ENCODE measurements at regions not wholly inside any gene's neighbourhood (a gene's known extent, or its start where the extent isn't known, plus 50 kb on each side); places are given as distances from the start of the nearest gene placed in this dataset.

- DNase-seq (ENCODE audit: low spot score) = no peak
- Mint-ChIP-seq H3K4me3 (no peak overlapping the region), H3K27me3 (ENCODE audit: low read depth) (no peaks in the 10 kb centered on the region), H3K36me3 (no peaks in the 10 kb centered on the region; the same call in 1 of the 2 replicates), H3K27ac (no peak overlapping the region), H3K4me1 (no peaks in the 10 kb centered on the region), H3K9me3 (peaks cover 9% of the 10 kb centered on the region)
- no peak for ATAC-seq
- ChIA-PET CTCF (interaction anchor here (0.7 to 1.5 kb wide), 3 partner anchors 18 to 88 kb away, joined by 4 to 6 read pairs (median 4); no protein-coding TSS in a partner anchor), POLR2A (no interaction called here)
- TF ChIP-seq TEAD1 (CRISPR knock-in tag; IDR thresholded peaks at IDR 0.05) (no peak), ZNF671 (CRISPR knock-in tag; IDR thresholded peaks at IDR 0.05) (no peak), E2F4 (CRISPR knock-in tag; IDR thresholded peaks at IDR 0.05; ENCODE audit: borderline replicate concordance, low read depth) (no peak), ZNF512 (CRISPR knock-in tag; IDR thresholded peaks at IDR 0.05; ENCODE audit: borderline replicate concordance) (no peak), CDX4 (CRISPR knock-in tag; IDR thresholded peaks at IDR 0.05; ENCODE audit: borderline replicate concordance) (no peak), ZNF532 (CRISPR knock-in tag; IDR thresholded peaks at IDR 0.05; ENCODE audit: borderline replicate concordance) (no peak), HMGXB4 (CRISPR knock-in tag; IDR thresholded peaks at IDR 0.05) (no peak), KAT7 (CRISPR knock-in tag; IDR thresholded peaks at IDR 0.05; ENCODE audit: borderline replicate concordance) (no peak), USF2 (CRISPR knock-in tag; IDR thresholded peaks at IDR 0.05) (no peak), MYBL2 (CRISPR knock-in tag; IDR thresholded peaks at IDR 0.05) (no peak), ATF3 (CRISPR knock-in tag; conservative IDR thresholded peaks at IDR 0.05) (no peak), CBFB (CRISPR knock-in tag; IDR thresholded peaks at IDR 0.05; ENCODE audit: low read depth) (no peak)
These were observed 190.1 kb upstream of the SPRED2 start for GRCh38 chr2:65622499-65622898.

GRCh38 chr2:65620524-65620923 is 188.1 kb upstream of the SPRED2 start:
- POLR2A ChIA-PET = no interaction called here
- TF ChIP-seq ETV6 (CRISPR knock-in tag; IDR thresholded peaks at IDR 0.05) = no peak
- Mint-ChIP-seq H3K27ac (no peak overlapping the region), H3K27me3 (ENCODE audit: low read depth) (no peaks in the 10 kb centered on the region), H3K9me3 (no peaks in the 10 kb centered on the region), H3K4me1 (no peaks in the 10 kb centered on the region), H3K4me3 (no peak overlapping the region), H3K36me3 (no peaks in the 10 kb centered on the region)
- no peak for DNase-seq (ENCODE audit: low spot score)
- CTCF ChIA-PET = interaction anchor here (0.6 to 1.4 kb wide), 4 partner anchors 8 to 954 kb away, joined by 3 to 6 read pairs (median 4); no protein-coding TSS in a partner anchor
- ATAC-seq = no peak

Data from WTC11 (cell line).